Spinal cord (tissue), 9 donors: ENCODE measurements at regions not wholly inside any gene's neighbourhood (a gene's known extent, or its start where the extent isn't known, plus 50 kb on each side); places are given as distances from the start of the nearest gene placed in this dataset.
A peak's percentile ranks its signal among the peaks of the same experiment; 100 is the strongest.

Source experiments
- DNase-seq, 6 donors: peaks; one replicate each; pipeline versions ENCODE4 v3.0.0 to v3.0.0-alpha.2; 2013 to 2015; ENCODE audit warnings: low spot score in 6 of 6, low read depth in 4 of 6
- H3K27ac ChIP-seq: one replicate; pipeline ENCODE4 v1.5.1; 2013; ENCODE audit warnings: low read depth, low read length, control low read depth
- H3K27me3 ChIP-seq: one replicate; pipeline ENCODE4 v1.6.1; 2013; ENCODE audit warnings: low read length; ENCODE audit not compliant: control insufficient read depth, insufficient read depth
- H3K36me3 ChIP-seq: one replicate; pipeline ENCODE4 v1.6.1; 2013; ENCODE audit warnings: low read length; ENCODE audit not compliant: control insufficient read depth, insufficient read depth
- H3K4me1 ChIP-seq: one replicate; pipeline ENCODE4 v1.6.1; 2013; ENCODE audit warnings: low read length; ENCODE audit not compliant: control insufficient read depth, insufficient read depth
- H3K4me3 ChIP-seq: one replicate; pipeline ENCODE4 v1.5.1; 2013; ENCODE audit warnings: low read depth, low read length, control low read depth
- H3K9me3 ChIP-seq: one replicate; pipeline ENCODE4 v1.6.1; 2013; ENCODE audit warnings: low read length; ENCODE audit not compliant: control insufficient read depth, insufficient read depth
- WGBS: methylation state at CpG from one replicate; pipeline ENCODE4 v1.1.5; 2013; ENCODE audit warnings: missing lambda C conversion rate; ENCODE audit not compliant: insufficient coverage; 5-methylcytosine and 5-hydroxymethylcytosine counted together
- donor health status: healthy.

- no peak overlapping the region for H3K4me3 ChIP-seq
- 66% methylated on average over 8 of the region's 11 CpGs for WGBS
- H3K27me3 ChIP-seq: no peaks in the 10 kb centered on the region
- no peak overlapping the region for H3K27ac ChIP-seq
- H3K9me3 ChIP-seq: no peaks in the 10 kb centered on the region
- no peak for DNase-seq
- peaks cover 18% of the 10 kb centered on the region for H3K4me1 ChIP-seq
- H3K36me3 ChIP-seq: no peaks in the 10 kb centered on the region
These were observed 135.1 kb upstream of the ERCC6L2 start for GRCh38 chr9:95740217-95741004.

GRCh38 chr9:95738438-95738837 lies 137.1 kb upstream of the ERCC6L2 start:
- DNase-seq: no peak
- H3K27me3 ChIP-seq: no peaks in the 10 kb centered on the region
- H3K4me3 ChIP-seq: no peak overlapping the region
- H3K27ac ChIP-seq: no peak overlapping the region
- WGBS: 86% methylated on average over 7 of the region's 10 CpGs
- peaks cover 31% of the 10 kb centered on the region for H3K4me1 ChIP-seq
- H3K9me3 ChIP-seq: no peaks in the 10 kb centered on the region
- H3K36me3 ChIP-seq: no peaks in the 10 kb centered on the region

GRCh38 chr9:95736891-95737522 lies 138.5 kb upstream of the ERCC6L2 start:
- Histone ChIP-seq H3K4me1 (peaks cover 31% of the 10 kb centered on the region), H3K9me3 (no peaks in the 10 kb centered on the region), H3K27me3 (no peaks in the 10 kb centered on the region), H3K4me3 (no peak overlapping the region), H3K27ac (no peak overlapping the region), H3K36me3 (no peaks in the 10 kb centered on the region)
- WGBS: 70% methylated on average over 13 of the region's 15 CpGs
- no peak for DNase-seq

GRCh38 chr9:95736370-95736769 lies 139.1 kb upstream of the ERCC6L2 start:
- Histone ChIP-seq H3K9me3 (no peaks in the 10 kb centered on the region), H3K4me1 (peaks cover 28% of the 10 kb centered on the region), H3K4me3 (no peak overlapping the region), H3K27me3 (no peaks in the 10 kb centered on the region), H3K27ac (no peak overlapping the region), H3K36me3 (no peaks in the 10 kb centered on the region)
- DNase-seq: no peak
- WGBS: no CpG with 5 or more reads among the region's 5 CpGs

- Histone ChIP-seq H3K4me1 (peaks cover 26% of the 10 kb centered on the region), H3K27ac (no peak overlapping the region), H3K9me3 (no peaks in the 10 kb centered on the region), H3K27me3 (no peaks in the 10 kb centered on the region), H3K4me3 (no peak overlapping the region), H3K36me3 (no peaks in the 10 kb centered on the region)
- no CpG with 5 or more reads among the region's 1 CpG for WGBS
- DNase-seq: no peak
These were observed 139.8 kb upstream of the ERCC6L2 start for GRCh38 chr9:95735701-95736100.

GRCh38 chr9:95733741-95734666 lies 141.5 kb upstream of the ERCC6L2 start:
- H3K4me1 ChIP-seq: peaks cover 23% of the 10 kb centered on the region

GRCh38 chr9:95732802-95733688 lies 142.4 kb upstream of the ERCC6L2 start:
- 92% methylated on average over 3 of the region's 6 CpGs for WGBS

More at GRCh38 chr9:95733741-95734666, 141.5 kb upstream of the ERCC6L2 start:
- Histone ChIP-seq H3K4me3 (no peak overlapping the region), H3K27ac (peak overlapping the region; percentile 82), H3K9me3 (no peaks in the 10 kb centered on the region), H3K27me3 (no peaks in the 10 kb centered on the region), H3K36me3 (no peaks in the 10 kb centered on the region)
- DNase-seq: peak in 3 of 6 donors; percentile 48 to 83 (median 70)
- WGBS: 32% methylated on average over 7 of the region's 12 CpGs

GRCh38 chr9:95731876-95732275 lies 143.6 kb upstream of the ERCC6L2 start:
- no CpG with 5 or more reads among the region's 3 CpGs for WGBS
- Histone ChIP-seq H3K4me1 (peaks cover 14% of the 10 kb centered on the region), H3K27me3 (no peaks in the 10 kb centered on the region), H3K27ac (no peak overlapping the region), H3K36me3 (no peaks in the 10 kb centered on the region), H3K4me3 (no peak overlapping the region), H3K9me3 (no peaks in the 10 kb centered on the region)
- no peak for DNase-seq

More at GRCh38 chr9:95732802-95733688, 142.4 kb upstream of the ERCC6L2 start:
- no peaks in the 10 kb centered on the region for H3K27me3 ChIP-seq
- H3K36me3 ChIP-seq: no peaks in the 10 kb centered on the region
- no peak for DNase-seq
- H3K27ac ChIP-seq: peak overlapping the region; percentile 82
- H3K9me3 ChIP-seq: no peaks in the 10 kb centered on the region
- no peak overlapping the region for H3K4me3 ChIP-seq
- peaks cover 20% of the 10 kb centered on the region for H3K4me1 ChIP-seq
